ENCODE measurements at regions not wholly inside any gene's neighbourhood (a gene's known extent, or its start where the extent isn't known, plus 50 kb on each side); places are given as distances from the start of the nearest gene placed in this dataset.

- Histone ChIP-seq H3K4me2 (no peak overlapping the region), H2AFZ (ENCODE audit: low read depth) (no peak overlapping the region), H3K4me3 (ENCODE audit: low read depth in 2 of 2, low read length in 1 of 2) (no peak overlapping the region), H3K27me3 (ENCODE audit: insufficient read depth) (peaks cover 84% of the 10 kb centered on the region), H3K9me3 (no peaks in the 10 kb centered on the region), H3K79me2 (ENCODE audit: insufficient read depth) (no peaks in the 10 kb centered on the region), H4K20me1 (ENCODE audit: insufficient read depth) (no peaks in the 10 kb centered on the region), H3K4me1 (ENCODE audit: control insufficient read depth in 1 of 2, insufficient read depth in 2 of 2, low read depth in 1 of 2, low read length in 1 of 2) (no peaks in the 10 kb centered on the region), H3F3A (replicated peaks; ENCODE audit: insufficient read depth) (no peaks in the 10 kb centered on the region), H3K36me3 (replicated peaks in 1 of 2; ENCODE audit: control insufficient read depth in 1 of 2, insufficient read depth in 2 of 2, low read length in 1 of 2) (no peaks in the 10 kb centered on the region), H3K9me2 (no peaks in the 10 kb centered on the region), H3K9ac (no peak overlapping the region), H3K27ac (ENCODE audit: low read depth in 2 of 2, low read length in 1 of 2) (no peak overlapping the region)
- 32% methylated on average over 10 of the region's 10 CpGs for WGBS (ENCODE audit: low lambda C conversion rate)
- CTCF ChIA-PET = interaction anchor here (0.8 to 1.6 kb wide), 5 partner anchors 26 to 140 kb away, joined by 3 to 5 read pairs (median 3); no protein-coding TSS in a partner anchor
- peak; percentile 12 for DNase-seq
- TF ChIP-seq MAX (IDR thresholded peaks at IDR 0.05; ENCODE audit: low read depth) (no peak), PBX3 (IDR thresholded peaks at IDR 0.05) (no peak), FOSL2 (IDR thresholded peaks at IDR 0.05; ENCODE audit: borderline replicate concordance, low read depth) (no peak), FOXJ3 (CRISPR knock-in tag; IDR thresholded peaks at IDR 0.05) (no peak), CHD2 (IDR thresholded peaks at IDR 0.05; ENCODE audit: low read length, partially characterized antibody) (no peak), SMC3 (IDR thresholded peaks at IDR 0.05; ENCODE audit: low read depth, low read length) (no peak), POLR2AphosphoS5 (IDR thresholded peaks at IDR 0.05; ENCODE audit: low read depth, low read length) (no peak), TEAD4 (IDR thresholded peaks at IDR 0.05; ENCODE audit: borderline replicate concordance, insufficient read depth) (no peak), ZBTB33 (IDR thresholded peaks at IDR 0.05; ENCODE audit: borderline replicate concordance, low read depth) (no peak), FOXM1 (IDR thresholded peaks at IDR 0.05; ENCODE audit: low read depth) (no peak), USF1 (IDR thresholded peaks at IDR 0.05; ENCODE audit: borderline replicate concordance, low read depth) (no peak), EZH2phosphoT487 (IDR thresholded peaks at IDR 0.05; ENCODE audit: borderline replicate concordance, low read depth) (no peak), NFIC (IDR thresholded peaks at IDR 0.05; ENCODE audit: borderline replicate concordance) (no peak)
- POLR2A ChIA-PET = interaction anchor here (0.6 kb wide), 1 partner anchor 96 kb away, joined by 5 read pairs; no protein-coding TSS in a partner anchor
Measured at GRCh38 chr7:1316086-1316485, 83.4 kb downstream of the UNCX start.

GRCh38 chr7:1317646-1318045, 85.0 kb downstream of the UNCX start:
- H3K36me3 ChIP-seq (replicated peaks in 1 of 2; ENCODE audit: control insufficient read depth in 1 of 2, insufficient read depth in 2 of 2, low read length in 1 of 2) = no peaks in the 10 kb centered on the region
- H3K27me3 ChIP-seq (ENCODE audit: insufficient read depth) = peaks cover 84% of the 10 kb centered on the region
- H3K9me2 ChIP-seq = no peaks in the 10 kb centered on the region
- H3K9ac ChIP-seq = no peak overlapping the region
- DNase-seq = peak; percentile 20
- H3K4me2 ChIP-seq = no peak overlapping the region
- no peaks in the 10 kb centered on the region for H3F3A ChIP-seq (replicated peaks; ENCODE audit: insufficient read depth)
- no peak for TF ChIP-seq TEAD4 (IDR thresholded peaks at IDR 0.05; ENCODE audit: borderline replicate concordance, insufficient read depth)
- no peak for TF ChIP-seq FOXM1 (IDR thresholded peaks at IDR 0.05; ENCODE audit: low read depth)
- TF ChIP-seq MAX (IDR thresholded peaks at IDR 0.05; ENCODE audit: low read depth) = no peak
- TF ChIP-seq ELF1 (IDR thresholded peaks at IDR 0.05) = no peak
- TF ChIP-seq ZBTB33 (IDR thresholded peaks at IDR 0.05; ENCODE audit: borderline replicate concordance, low read depth) = no peak
- TF ChIP-seq TCF12 (IDR thresholded peaks at IDR 0.05) = no peak
- no peak for TF ChIP-seq RXRA (IDR thresholded peaks at IDR 0.05; ENCODE audit: borderline replicate concordance, low read depth)
- no peak for TF ChIP-seq SIN3A (IDR thresholded peaks at IDR 0.05; ENCODE audit: borderline replicate concordance, low read depth, low read length)
- no peak for TF ChIP-seq NFIC (IDR thresholded peaks at IDR 0.05; ENCODE audit: borderline replicate concordance)
- no peak for TF ChIP-seq RAD21 (IDR thresholded peaks at IDR 0.05; ENCODE audit: low read length)
- TF ChIP-seq MXI1 (IDR thresholded peaks at IDR 0.05; ENCODE audit: low read depth, low read length) = no peak
- no peak overlapping the region for H3K4me3 ChIP-seq (ENCODE audit: low read depth in 2 of 2, low read length in 1 of 2)
- H3K79me2 ChIP-seq (ENCODE audit: insufficient read depth) = no peaks in the 10 kb centered on the region
- no peaks in the 10 kb centered on the region for H3K4me1 ChIP-seq (ENCODE audit: control insufficient read depth in 1 of 2, insufficient read depth in 2 of 2, low read depth in 1 of 2, low read length in 1 of 2)
- POLR2A ChIA-PET = interaction anchor here (0.7 kb wide), 1 partner anchor 20 kb away, joined by 3 read pairs; no protein-coding TSS in a partner anchor
- WGBS (ENCODE audit: low lambda C conversion rate) = 50% methylated on average over 14 of the region's 15 CpGs
- H4K20me1 ChIP-seq (ENCODE audit: insufficient read depth) = no peaks in the 10 kb centered on the region
- no peak overlapping the region for H2AFZ ChIP-seq (ENCODE audit: low read depth)
- CTCF ChIA-PET = interaction anchor here (1.4 kb wide), 1 partner anchor 92 kb away, joined by 3 read pairs; no protein-coding TSS in a partner anchor
- no peaks in the 10 kb centered on the region for H3K9me3 ChIP-seq
- H3K27ac ChIP-seq (ENCODE audit: low read depth in 2 of 2, low read length in 1 of 2) = no peak overlapping the region
